T-helper 17 cell (primary cell): ENCODE measurements at regions not wholly inside any gene's neighbourhood (a gene's known extent, or its start where the extent isn't known, plus 50 kb on each side); places are given as distances from the start of the nearest gene placed in this dataset.
"Not testable (repeated sequence)": the region's sequence is repeated elsewhere in the genome, so short reads cannot be mapped to it uniquely, and the experiment has no call there.

Experiments
- ATAC-seq: fragments of 150-1000 bp; cut with Tn5 transposase; 2 replicates; pipeline ENCODE4 v1.10.0; 2021; ENCODE audit warnings: mild to moderate bottlenecking, moderate library complexity
- DNase-seq, 3 donors: peaks; one replicate each; pipeline versions ENCODE4 v3.0.0 to v3.0.0-alpha.2; 2020 to 2021
- H3K9me3 ChIP-seq: one replicate; pipeline ENCODE4 v1.7.0; 2013; ENCODE audit warnings: low read length, mild to moderate bottlenecking; ENCODE audit not compliant: control insufficient read depth, poor library complexity, severe bottlenecking
- H3K27ac Mint-ChIP-seq: one replicate; pipeline ENCODE4 v1.8.0; 2022; ENCODE audit warnings: mild to moderate bottlenecking, moderate library complexity, mixed read lengths
- H3K27me3 Mint-ChIP-seq: one replicate; pipeline ENCODE4 v1.8.0; 2022; ENCODE audit warnings: mixed read lengths
- H3K36me3 Mint-ChIP-seq: one replicate; pipeline ENCODE4 v1.8.0; 2022; ENCODE audit warnings: low read depth, mixed read lengths
- H3K4me1 Mint-ChIP-seq: one replicate; pipeline ENCODE4 v1.8.0; 2022; ENCODE audit warnings: mild to moderate bottlenecking, mixed read lengths
- H3K4me3 Mint-ChIP-seq: one replicate; pipeline ENCODE4 v1.8.0; 2022; ENCODE audit warnings: mild to moderate bottlenecking, moderate library complexity, mixed read lengths

- Mint-ChIP-seq H3K36me3 (no peaks in the 10 kb centered on the region), H3K27me3 (no peaks in the 10 kb centered on the region), H3K4me3 (no peak overlapping the region), H3K4me1 (no peaks in the 10 kb centered on the region), H3K27ac (no peak overlapping the region)
- DNase-seq (no peak), ATAC-seq (no peak)
- no peaks in the 10 kb centered on the region for H3K9me3 ChIP-seq
Observed at GRCh38 chr16:35215287-35215686, 1755.9 kb downstream of the TP53TG3F start.

GRCh38 chr16:35216261-35216660, 1756.8 kb downstream of the TP53TG3F start:
- DNase-seq, H3K4me1 Mint-ChIP-seq, H3K9me3 ChIP-seq, H3K4me3 Mint-ChIP-seq, H3K27me3 Mint-ChIP-seq, ATAC-seq, H3K27ac Mint-ChIP-seq, H3K36me3 Mint-ChIP-seq: not testable (repeated sequence)

GRCh38 chr16:35221482-35222185, 1762.2 kb downstream of the TP53TG3F start:
- Mint-ChIP-seq H3K4me1 (no peaks in the 10 kb centered on the region), H3K4me3 (no peak overlapping the region), H3K36me3 (no peaks in the 10 kb centered on the region), H3K27ac (no peak overlapping the region), H3K27me3 (no peaks in the 10 kb centered on the region)
- DNase-seq, result no peak
- H3K9me3 ChIP-seq, result no peaks in the 10 kb centered on the region
- ATAC-seq, result no peak

- H3K27ac Mint-ChIP-seq, result no peak overlapping the region
- H3K9me3 ChIP-seq, result no peaks in the 10 kb centered on the region
- no peak overlapping the region for H3K4me3 Mint-ChIP-seq
- no peaks in the 10 kb centered on the region for H3K4me1 Mint-ChIP-seq
- H3K36me3 Mint-ChIP-seq, result no peaks in the 10 kb centered on the region
- DNase-seq, result no peak
- H3K27me3 Mint-ChIP-seq, result no peaks in the 10 kb centered on the region
- ATAC-seq, result no peak
Observed at GRCh38 chr16:35234679-35235078, 1775.3 kb downstream of the TP53TG3F start.

GRCh38 chr16:35239561-35239960, 1780.1 kb downstream of the TP53TG3F start:
- no peak for ATAC-seq
- Mint-ChIP-seq H3K27ac (no peak overlapping the region), H3K36me3 (no peaks in the 10 kb centered on the region)

GRCh38 chr16:35249051-35249450, 1789.6 kb downstream of the TP53TG3F start:
- Mint-ChIP-seq H3K27ac (no peak overlapping the region), H3K4me1 (no peaks in the 10 kb centered on the region), H3K36me3 (no peaks in the 10 kb centered on the region), H3K27me3 (no peaks in the 10 kb centered on the region), H3K4me3 (no peak overlapping the region)
- H3K9me3 ChIP-seq, result no peaks in the 10 kb centered on the region
- no peak for ATAC-seq
- DNase-seq, result no peak

More at GRCh38 chr16:35239561-35239960, 1780.1 kb downstream of the TP53TG3F start:
- H3K27me3 Mint-ChIP-seq, result no peaks in the 10 kb centered on the region
- H3K4me3 Mint-ChIP-seq, result no peak overlapping the region
- H3K9me3 ChIP-seq, result no peaks in the 10 kb centered on the region
- no peak for DNase-seq
- no peaks in the 10 kb centered on the region for H3K4me1 Mint-ChIP-seq

GRCh38 chr16:35252356-35252936, 1793.0 kb downstream of the TP53TG3F start:
- no peak for DNase-seq
- Mint-ChIP-seq H3K36me3 (peaks cover 4% of the 10 kb centered on the region), H3K27ac (no peak overlapping the region), H3K4me1 (no peaks in the 10 kb centered on the region), H3K4me3 (no peak overlapping the region), H3K27me3 (no peaks in the 10 kb centered on the region)
- H3K9me3 ChIP-seq, result no peaks in the 10 kb centered on the region
- ATAC-seq, result no peak

- DNase-seq (no peak), ATAC-seq (no peak)
- no peak overlapping the region for H3K27ac Mint-ChIP-seq
- H3K27me3 Mint-ChIP-seq, result no peaks in the 10 kb centered on the region
- no peaks in the 10 kb centered on the region for H3K4me1 Mint-ChIP-seq
- H3K9me3 ChIP-seq, result no peaks in the 10 kb centered on the region
- no peak overlapping the region for H3K4me3 Mint-ChIP-seq
- peaks cover 4% of the 10 kb centered on the region for H3K36me3 Mint-ChIP-seq
Observed at GRCh38 chr16:35255186-35255803, 1795.9 kb downstream of the TP53TG3F start.

GRCh38 chr16:35255816-35256215, 1796.4 kb downstream of the TP53TG3F start:
- DNase-seq (no peak), ATAC-seq (no peak)
- Mint-ChIP-seq H3K4me1 (no peaks in the 10 kb centered on the region), H3K4me3 (no peak overlapping the region), H3K27me3 (no peaks in the 10 kb centered on the region), H3K27ac (no peak overlapping the region), H3K36me3 (peaks cover 4% of the 10 kb centered on the region)
- no peaks in the 10 kb centered on the region for H3K9me3 ChIP-seq

GRCh38 chr16:35258381-35258780, 1799.0 kb downstream of the TP53TG3F start:
- no peak overlapping the region for H3K27ac Mint-ChIP-seq
- peaks cover 4% of the 10 kb centered on the region for H3K36me3 Mint-ChIP-seq
- H3K9me3 ChIP-seq, result peaks cover 3% of the 10 kb centered on the region
- no peaks in the 10 kb centered on the region for H3K4me1 Mint-ChIP-seq
- no peak for DNase-seq
- no peak for ATAC-seq
- H3K27me3 Mint-ChIP-seq, result no peaks in the 10 kb centered on the region
- no peak overlapping the region for H3K4me3 Mint-ChIP-seq

GRCh38 chr16:35295856-35296255, 1836.4 kb downstream of the TP53TG3F start:
- Mint-ChIP-seq H3K27ac (no peak overlapping the region), H3K4me1 (no peaks in the 10 kb centered on the region), H3K36me3 (no peaks in the 10 kb centered on the region), H3K4me3 (no peak overlapping the region), H3K27me3 (no peaks in the 10 kb centered on the region)
- H3K9me3 ChIP-seq, result no peaks in the 10 kb centered on the region
- DNase-seq (no peak), ATAC-seq (no peak)

- Mint-ChIP-seq H3K27me3 (no peaks in the 10 kb centered on the region), H3K4me1 (no peaks in the 10 kb centered on the region), H3K36me3 (no peaks in the 10 kb centered on the region), H3K4me3 (no peak overlapping the region), H3K27ac (no peak overlapping the region)
- no peaks in the 10 kb centered on the region for H3K9me3 ChIP-seq
- ATAC-seq (no peak), DNase-seq (no peak)
Observed at GRCh38 chr16:35296962-35297653, 1837.7 kb downstream of the TP53TG3F start.

GRCh38 chr16:35298460-35299243, 1839.2 kb downstream of the TP53TG3F start:
- no peaks in the 10 kb centered on the region for H3K27me3 Mint-ChIP-seq
- no peaks in the 10 kb centered on the region for H3K9me3 ChIP-seq
- ATAC-seq, result no peak
- no peaks in the 10 kb centered on the region for H3K4me1 Mint-ChIP-seq
- H3K27ac Mint-ChIP-seq, result no peak overlapping the region
- no peaks in the 10 kb centered on the region for H3K36me3 Mint-ChIP-seq
- DNase-seq, result no peak
- H3K4me3 Mint-ChIP-seq, result no peak overlapping the region
